ENCODE measurements at regions not wholly inside any gene's neighbourhood (a gene's known extent, or its start where the extent isn't known, plus 50 kb on each side); places are given as distances from the start of the nearest gene placed in this dataset.
A peak's percentile ranks its signal among the peaks of the same experiment; 100 is the strongest.

- no peak overlapping the region for H3K4me3 ChIP-seq (ENCODE audit: low read depth, low read length)
- no peaks in the 10 kb centered on the region for H3K9me3 ChIP-seq (ENCODE audit: severe bottlenecking)
- no peaks in the 10 kb centered on the region for H3K27me3 ChIP-seq (ENCODE audit: insufficient read depth, low read depth, severe bottlenecking)
- H3K27ac ChIP-seq: peak overlapping the region; percentile 56
- no peak for TF ChIP-seq CTCF (IDR thresholded peaks at IDR 0.05; ENCODE audit: low read depth, low read length)
- DNase-seq: peak; percentile 40
- no peaks in the 10 kb centered on the region for H3K36me3 ChIP-seq
Measured at GRCh38 chr1:110816945-110817344, 56.0 kb upstream of the CD53 start.

GRCh38 chr1:110811529-110811928 lies 61.4 kb upstream of the CD53 start:
- no peaks in the 10 kb centered on the region for H3K27me3 ChIP-seq (ENCODE audit: insufficient read depth, low read depth, severe bottlenecking)
- no peak for TF ChIP-seq CTCF (IDR thresholded peaks at IDR 0.05; ENCODE audit: low read depth, low read length)

GRCh38 chr1:110800079-110800478 lies 72.9 kb upstream of the CD53 start:
- Histone ChIP-seq H3K27ac (no peak overlapping the region), H3K4me3 (ENCODE audit: low read depth, low read length) (no peak overlapping the region), H3K36me3 (no peaks in the 10 kb centered on the region), H3K27me3 (ENCODE audit: insufficient read depth, low read depth, severe bottlenecking) (no peaks in the 10 kb centered on the region), H3K9me3 (ENCODE audit: severe bottlenecking) (peaks cover 6% of the 10 kb centered on the region)
- no peak for TF ChIP-seq CTCF (IDR thresholded peaks at IDR 0.05; ENCODE audit: low read depth, low read length)
- no peak for DNase-seq

More at GRCh38 chr1:110811529-110811928, 61.4 kb upstream of the CD53 start:
- no peak for DNase-seq
- Histone ChIP-seq H3K27ac (no peak overlapping the region), H3K9me3 (ENCODE audit: severe bottlenecking) (no peaks in the 10 kb centered on the region), H3K4me3 (ENCODE audit: low read depth, low read length) (no peak overlapping the region), H3K36me3 (no peaks in the 10 kb centered on the region)

- Histone ChIP-seq H3K27ac (peak overlapping the region; percentile 42), H3K4me3 (ENCODE audit: low read depth, low read length) (no peak overlapping the region), H3K27me3 (ENCODE audit: insufficient read depth, low read depth, severe bottlenecking) (no peaks in the 10 kb centered on the region), H3K9me3 (ENCODE audit: severe bottlenecking) (peaks cover 8% of the 10 kb centered on the region), H3K36me3 (no peaks in the 10 kb centered on the region)
- peak; percentile 78 for DNase-seq
- TF ChIP-seq CTCF (IDR thresholded peaks at IDR 0.05; ENCODE audit: low read depth, low read length): no peak
Measured at GRCh38 chr1:110798691-110799256, 74.2 kb upstream of the CD53 start.

- no peak overlapping the region for H3K4me3 ChIP-seq (ENCODE audit: low read depth, low read length)
- no peak overlapping the region for H3K27ac ChIP-seq
- H3K36me3 ChIP-seq: no peaks in the 10 kb centered on the region
- TF ChIP-seq CTCF (IDR thresholded peaks at IDR 0.05; ENCODE audit: low read depth, low read length): no peak
- H3K9me3 ChIP-seq (ENCODE audit: severe bottlenecking): peaks cover 2% of the 10 kb centered on the region
- no peaks in the 10 kb centered on the region for H3K27me3 ChIP-seq (ENCODE audit: insufficient read depth, low read depth, severe bottlenecking)
- no peak for DNase-seq
Measured at GRCh38 chr1:110788673-110789072, 84.3 kb upstream of the CD53 start.
